Neural cell (in vitro differentiated cells): ENCODE measurements at regions not wholly inside any gene's neighbourhood (a gene's known extent, or its start where the extent isn't known, plus 50 kb on each side); places are given as distances from the start of the nearest gene placed in this dataset.

ENCODE experiments used
- H2AFZ ChIP-seq: fragments of 200-600, 300-800 bp; sonication (generic), shearing (Covaris generic); 2 replicates; pipeline ENCODE4 v1.6.0; 2014; ENCODE audit warnings: low read depth, mild to moderate bottlenecking, antibody characterized with exemption, low read length, moderate library complexity
- H3F3A ChIP-seq: fragments of 200-600 bp; shearing (Covaris generic); 2 replicates; pipeline ENCODE4 v1.6.1; 2016; ENCODE audit warnings: mild to moderate bottlenecking, moderate library complexity, mixed read lengths, antibody characterized with exemption, low read length; ENCODE audit not compliant: insufficient read depth, poor library complexity, severe bottlenecking
- H3K27ac ChIP-seq: fragments of 200-600, 300-800 bp; sonication (generic), shearing (Covaris generic); 2 replicates; pipeline ENCODE4 v1.5.1; 2014; ENCODE audit warnings: mild to moderate bottlenecking, low read length, moderate library complexity
- H3K27me3 ChIP-seq: fragments of 300-800, 200-600 bp; sonication (generic), shearing (Covaris generic); 2 replicates; pipeline ENCODE4 v1.6.0; 2014; ENCODE audit warnings: mild to moderate bottlenecking, low read depth, low read length, moderate library complexity; ENCODE audit not compliant: insufficient read depth
- H3K36me3 ChIP-seq: fragments of 300-800, 200-600 bp; sonication (generic), shearing (Covaris generic); 2 replicates; pipeline ENCODE4 v1.5.1; 2014; ENCODE audit warnings: mild to moderate bottlenecking, antibody characterized with exemption, low read length, moderate library complexity; ENCODE audit not compliant: insufficient read depth
- H3K4me2 ChIP-seq: fragments of 300-800, 200-600 bp; sonication (generic), shearing (Covaris generic); 2 replicates; pipeline ENCODE4 v1.6.0; 2014; ENCODE audit warnings: mild to moderate bottlenecking, low read length
- H3K4me3 ChIP-seq: fragments of 300-800, 200-600 bp; sonication (generic), shearing (Covaris generic); 2 replicates; pipeline ENCODE4 v1.5.1; 2014; ENCODE audit warnings: mild to moderate bottlenecking, low read length, moderate library complexity
- H3K79me2 ChIP-seq: fragments of 200-600 bp; shearing (Covaris generic); replicated peaks from 2 replicates; pipeline ENCODE4 v1.6.0; 2014; ENCODE audit warnings: mild to moderate bottlenecking, low read length, moderate library complexity; ENCODE audit not compliant: insufficient read depth
- H3K9ac ChIP-seq: fragments of 300-800, 200-600 bp; sonication (generic), shearing (Covaris generic); 2 replicates; pipeline ENCODE4 v1.6.1; 2016; ENCODE audit warnings: mild to moderate bottlenecking, low read length, mixed read lengths
- H3K9me2 ChIP-seq: fragments of 200-600 bp; shearing (Covaris generic); 2 replicates; pipeline ENCODE4 v1.6.1; 2016; ENCODE audit warnings: mild to moderate bottlenecking, low read length, mixed read lengths; ENCODE audit not compliant: insufficient read depth
- H3K9me3 ChIP-seq: fragments of 200-600, 300-800 bp; sonication (generic), shearing (Covaris generic); 2 replicates; pipeline ENCODE4 v1.6.1; 2016; ENCODE audit warnings: mild to moderate bottlenecking, mixed run types, low read length, moderate library complexity, mixed read lengths
- H4K20me1 ChIP-seq: fragments of 200-600 bp; shearing (Covaris generic); 2 replicates; pipeline ENCODE4 v1.6.1; 2016; ENCODE audit warnings: mild to moderate bottlenecking, mixed run types; ENCODE audit not compliant: insufficient read depth
- CTCF ChIP-seq: fragments of 450-650 bp; IDR thresholded peaks from 2 replicates; pipeline ENCODE4 v1.5.1; 2014; ENCODE audit warnings: antibody characterized with exemption, mild to moderate bottlenecking, moderate library complexity; ENCODE audit not compliant: poor library complexity, severe bottlenecking
- EP300 ChIP-seq: fragments of 450-650 bp; conservative IDR thresholded peaks from 2 replicates; pipeline ENCODE4 v1.6.1; 2014; ENCODE audit warnings: antibody characterized with exemption, mild to moderate bottlenecking, moderate library complexity; ENCODE audit not compliant: poor library complexity, severe bottlenecking
- EZH2 ChIP-seq: fragments of 200-600, 300-800 bp; shearing (Covaris generic), sonication (generic); IDR thresholded peaks from 2 replicates; pipeline ENCODE4 v1.6.1; 2014; ENCODE audit warnings: antibody characterized with exemption, low read length, borderline replicate concordance, mild to moderate bottlenecking; ENCODE audit not compliant: insufficient read depth, poor library complexity, severe bottlenecking
- MXI1 ChIP-seq: fragments of 450-650 bp; conservative IDR thresholded peaks from 2 replicates; pipeline ENCODE4 v1.6.1; 2014; ENCODE audit warnings: antibody characterized with exemption, mild to moderate bottlenecking; ENCODE audit not compliant: poor library complexity, severe bottlenecking
- POLR2AphosphoS5 ChIP-seq: IDR thresholded peaks from 2 replicates; pipeline ENCODE4 v1.6.1; 2012
- RAD21 ChIP-seq: fragments of 450-650 bp; conservative IDR thresholded peaks from 2 replicates; pipeline ENCODE4 v1.6.1; 2014; ENCODE audit warnings: antibody characterized with exemption, mild to moderate bottlenecking, moderate library complexity
- REST ChIP-seq: IDR thresholded peaks from 2 replicates; pipeline ENCODE4 v1.6.1; 2012; ENCODE audit warnings: borderline replicate concordance
- SMC3 ChIP-seq: fragments of 450-650 bp; conservative IDR thresholded peaks from 2 replicates; pipeline ENCODE4 v1.6.1; 2014; ENCODE audit warnings: antibody characterized with exemption, mild to moderate bottlenecking, moderate library complexity; ENCODE audit not compliant: poor library complexity
- TAF1 ChIP-seq: IDR thresholded peaks from 2 replicates; pipeline ENCODE4 v1.6.1; 2012; ENCODE audit warnings: low read depth

GRCh38 chr2:238633426-238634328 is 206.9 kb downstream of the ASB1 start:
- H3K27ac ChIP-seq, result no peak overlapping the region
- H3K9me2 ChIP-seq, result no peaks in the 10 kb centered on the region
- no peaks in the 10 kb centered on the region for H3K9me3 ChIP-seq
- no peak overlapping the region for H3K9ac ChIP-seq
- H2AFZ ChIP-seq, result no peak overlapping the region
- no peaks in the 10 kb centered on the region for H3K79me2 ChIP-seq
- H3K4me3 ChIP-seq, result no peak overlapping the region
- TF ChIP-seq POLR2AphosphoS5, result peak; percentile 68
- peak; percentile 59 for TF ChIP-seq EP300
- no peak for TF ChIP-seq MXI1
- no peak overlapping the region for H3K4me2 ChIP-seq
- H4K20me1 ChIP-seq, result no peaks in the 10 kb centered on the region
- H3K36me3 ChIP-seq, result no peaks in the 10 kb centered on the region
- no peaks in the 10 kb centered on the region for H3F3A ChIP-seq
- no peaks in the 10 kb centered on the region for H3K27me3 ChIP-seq

GRCh38 chr2:238634701-238635357 is 208.1 kb downstream of the ASB1 start:
- Histone ChIP-seq H3K79me2 (no peaks in the 10 kb centered on the region), H3K9ac (no peak overlapping the region), H2AFZ (no peak overlapping the region), H3F3A (no peaks in the 10 kb centered on the region), H3K27me3 (no peaks in the 10 kb centered on the region), H3K27ac (no peak overlapping the region), H3K9me3 (no peaks in the 10 kb centered on the region), H3K9me2 (no peaks in the 10 kb centered on the region), H3K4me2 (no peak overlapping the region), H4K20me1 (no peaks in the 10 kb centered on the region), H3K4me3 (no peak overlapping the region), H3K36me3 (no peaks in the 10 kb centered on the region)
- TF ChIP-seq EZH2 (no peak), RAD21 (no peak), POLR2AphosphoS5 (no peak), CTCF (no peak), MXI1 (no peak), SMC3 (no peak), EP300 (no peak), TAF1 (no peak), REST (no peak)
